Osteocyte (in vitro differentiated cells): ENCODE measurements at regions not wholly inside any gene's neighbourhood (a gene's known extent, or its start where the extent isn't known, plus 50 kb on each side); places are given as distances from the start of the nearest gene placed in this dataset.
"Not testable (repeated sequence)": the region's sequence is repeated elsewhere in the genome, so short reads cannot be mapped to it uniquely, and the experiment has no call there.

Source experiments
- DNase-seq: peaks from one replicate; pipeline ENCODE4 v3.0.0; 2021; ENCODE audit warnings: mixed read lengths; ENCODE audit not compliant: unreplicated experiment; ENCODE audit errors: extremely low spot score
- H3K27ac Mint-ChIP-seq: one replicate; pipeline ENCODE4 v1.8.0; 2021; ENCODE audit warnings: mild to moderate bottlenecking, mixed read lengths; ENCODE audit not compliant: unreplicated experiment
- H3K27me3 Mint-ChIP-seq: one replicate; pipeline ENCODE4 v1.8.0; 2021; ENCODE audit warnings: mixed read lengths; ENCODE audit not compliant: unreplicated experiment
- H3K36me3 Mint-ChIP-seq: one replicate; pipeline ENCODE4 v1.8.0; 2021; ENCODE audit warnings: mixed read lengths; ENCODE audit not compliant: unreplicated experiment
- H3K4me1 Mint-ChIP-seq: one replicate; pipeline ENCODE4 v1.8.0; 2021; ENCODE audit warnings: mixed read lengths; ENCODE audit not compliant: unreplicated experiment
- H3K4me3 Mint-ChIP-seq: one replicate; pipeline ENCODE4 v1.8.0; 2021; ENCODE audit warnings: mild to moderate bottlenecking, moderate library complexity, mixed read lengths; ENCODE audit not compliant: unreplicated experiment
- H3K9me3 Mint-ChIP-seq: one replicate; pipeline ENCODE4 v1.8.0; 2021; ENCODE audit warnings: mixed read lengths; ENCODE audit not compliant: unreplicated experiment
- CTCF ChIP-seq: fragments of 200-600 bp; sonication (generic); IDR thresholded peaks from 2 replicates; pipeline ENCODE4 v1.5.0; 2021; ENCODE audit warnings: antibody characterized with exemption, mild to moderate bottlenecking, moderate library complexity

GRCh38 chr3:150324245-150324644 lies 83.9 kb upstream of the TSC22D2 start:
- Mint-ChIP-seq H3K27me3 (no peaks in the 10 kb centered on the region), H3K27ac (no peak overlapping the region), H3K4me1 (peaks cover 21% of the 10 kb centered on the region), H3K36me3 (no peaks in the 10 kb centered on the region), H3K4me3 (no peak overlapping the region), H3K9me3 (no peaks in the 10 kb centered on the region)
- no peak for DNase-seq
- no peak for TF ChIP-seq CTCF

DNA sequence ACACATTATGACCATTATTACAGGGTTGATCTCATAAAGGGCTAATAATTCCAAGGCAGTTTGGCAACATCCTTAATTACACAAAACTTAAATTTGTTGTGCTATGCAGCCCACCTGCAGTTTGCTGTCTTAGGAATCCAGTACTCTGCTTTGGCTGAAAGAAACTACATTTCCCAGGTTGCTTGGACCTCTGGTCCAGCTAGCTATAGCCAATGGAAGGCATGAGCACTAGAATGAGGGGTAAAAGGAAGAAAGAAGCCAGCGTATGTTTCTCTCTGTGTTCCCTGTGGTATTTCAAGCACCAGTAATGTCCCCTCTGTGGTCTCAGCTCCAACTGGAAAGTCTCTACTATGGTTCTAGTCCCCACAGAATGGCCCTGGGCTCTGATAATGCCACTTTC lies 84.3 kb upstream of the TSC22D2 start:
- TF ChIP-seq CTCF = no peak
- Mint-ChIP-seq H3K36me3 (no peaks in the 10 kb centered on the region), H3K4me1 (peaks cover 21% of the 10 kb centered on the region), H3K27ac (no peak overlapping the region), H3K27me3 (no peaks in the 10 kb centered on the region), H3K9me3 (no peaks in the 10 kb centered on the region), H3K4me3 (no peak overlapping the region)
- no peak for DNase-seq

DNA sequence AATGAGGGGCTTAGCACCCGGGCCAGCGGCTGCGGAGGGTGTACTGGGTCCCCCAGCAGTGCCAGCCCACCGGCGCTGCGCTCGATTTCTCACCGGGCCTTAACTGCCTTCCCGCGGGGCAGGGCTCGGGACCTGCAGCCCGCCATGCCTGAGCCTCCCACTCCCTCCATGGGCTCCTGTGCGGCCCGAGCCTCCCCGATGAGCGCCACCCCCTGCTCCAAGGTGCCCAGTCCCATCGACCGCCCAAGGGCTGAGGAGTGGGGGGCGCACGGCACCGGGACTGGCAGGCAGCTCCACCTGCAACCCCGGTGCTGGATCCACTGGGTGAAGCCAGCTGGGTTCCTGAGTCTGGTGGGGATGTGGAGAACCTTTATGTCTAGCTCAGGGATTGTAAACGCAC lies 85.0 kb upstream of the TSC22D2 start:
- not testable (repeated sequence) for H3K27me3 Mint-ChIP-seq, H3K4me3 Mint-ChIP-seq, H3K9me3 Mint-ChIP-seq, H3K36me3 Mint-ChIP-seq, H3K27ac Mint-ChIP-seq, DNase-seq
- peaks cover 21% of the 10 kb centered on the region for H3K4me1 Mint-ChIP-seq

GRCh38 chr3:150320971-150321370 lies 87.1 kb upstream of the TSC22D2 start:
- not testable (repeated sequence) for H3K4me3 Mint-ChIP-seq, H3K27me3 Mint-ChIP-seq, H3K9me3 Mint-ChIP-seq, H3K36me3 Mint-ChIP-seq, H3K27ac Mint-ChIP-seq, DNase-seq
- H3K4me1 Mint-ChIP-seq = peaks cover 19% of the 10 kb centered on the region

- H3K27me3 Mint-ChIP-seq = no peaks in the 10 kb centered on the region
- H3K4me3 Mint-ChIP-seq = no peak overlapping the region
- peaks cover 19% of the 10 kb centered on the region for H3K4me1 Mint-ChIP-seq
- no peak overlapping the region for H3K27ac Mint-ChIP-seq
- no peaks in the 10 kb centered on the region for H3K9me3 Mint-ChIP-seq
- no peaks in the 10 kb centered on the region for H3K36me3 Mint-ChIP-seq
- no peak for TF ChIP-seq CTCF
- DNase-seq = no peak
Measured at GRCh38 chr3:150319900-150320299, 88.2 kb upstream of the TSC22D2 start.

DNA sequence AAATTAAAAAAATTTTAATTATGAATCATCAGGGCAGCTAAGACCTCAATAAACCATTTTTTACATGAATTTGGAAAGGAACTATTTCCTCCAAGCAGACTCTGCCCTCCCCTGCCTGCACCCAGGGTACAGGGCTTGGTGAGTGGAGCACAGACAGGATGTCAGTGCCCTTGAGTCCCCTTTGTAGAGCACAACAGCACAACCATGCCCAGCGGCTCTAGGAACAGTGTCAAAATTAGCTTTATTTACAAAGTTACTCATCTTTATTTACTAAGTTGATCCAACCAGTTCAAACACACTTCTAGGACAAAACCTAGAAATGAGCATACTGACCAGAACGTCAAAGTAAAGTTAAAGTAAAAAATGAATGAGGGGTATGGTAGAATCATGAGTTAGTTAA lies 90.6 kb upstream of the TSC22D2 start:
- no peak overlapping the region for H3K4me3 Mint-ChIP-seq
- no peaks in the 10 kb centered on the region for H3K36me3 Mint-ChIP-seq
- H3K27me3 Mint-ChIP-seq = no peaks in the 10 kb centered on the region
- H3K9me3 Mint-ChIP-seq = peaks cover under 1% of the 10 kb centered on the region
- DNase-seq = no peak
- no peak overlapping the region for H3K27ac Mint-ChIP-seq
- H3K4me1 Mint-ChIP-seq = peaks cover 11% of the 10 kb centered on the region
- no peak for TF ChIP-seq CTCF
